ENCODE measurements at regions not wholly inside any gene's neighbourhood (a gene's known extent, or its start where the extent isn't known, plus 50 kb on each side); places are given as distances from the start of the nearest gene placed in this dataset.
A peak's percentile ranks its signal among the peaks of the same experiment; 100 is the strongest.

- H3K27me3 ChIP-seq (ENCODE audit: control insufficient read depth, insufficient read depth, low read length): no peaks in the 10 kb centered on the region
Measured at GRCh38 chr2:145194673-145195072, 674.8 kb upstream of the ZEB2 start.

GRCh38 chr2:145190031-145190703 lies 670.2 kb upstream of the ZEB2 start:
- H3K36me3 ChIP-seq (ENCODE audit: control insufficient read depth, insufficient read depth, low read length): no peaks in the 10 kb centered on the region
- H3K9me3 ChIP-seq (ENCODE audit: control insufficient read depth, insufficient read depth, low read depth, low read length): no peaks in the 10 kb centered on the region
- no peak overlapping the region for H3K4me2 ChIP-seq (ENCODE audit: extremely low read depth, insufficient read depth, low read length)
- DNase-seq (ENCODE audit: low read depth in 2 of 2): peak in 1 of 2 donors; percentile 20
- H3K79me2 ChIP-seq (ENCODE audit: control insufficient read depth, insufficient read depth, low read length): no peaks in the 10 kb centered on the region
- no peak overlapping the region for H3K27ac ChIP-seq (ENCODE audit: insufficient read depth, low read length)
- no peak overlapping the region for H3K4me3 ChIP-seq (replicated peaks in 1 of 4; ENCODE audit: control extremely low read depth in 1 of 4, insufficient read depth in 1 of 4, low read depth in 3 of 4, low read length in 4 of 4)
- no peaks in the 10 kb centered on the region for H4K20me1 ChIP-seq (ENCODE audit: control insufficient read depth, extremely low read depth, insufficient read depth, low read length)
- no peaks in the 10 kb centered on the region for H3K4me1 ChIP-seq (ENCODE audit: control insufficient read depth, extremely low read depth, insufficient read depth, low read length)
- H3K27me3 ChIP-seq (ENCODE audit: control insufficient read depth, insufficient read depth, low read length): no peaks in the 10 kb centered on the region
- no peak overlapping the region for H3K9ac ChIP-seq (ENCODE audit: insufficient read depth, low read length)
- no peak for TF ChIP-seq CTCF (conservative IDR thresholded peaks at IDR 0.05 in 1 of 2, IDR thresholded peaks at IDR 0.05 in 1 of 2; ENCODE audit: low read depth in 1 of 2, low read length in 2 of 2)
- TF ChIP-seq EZH2 (IDR thresholded peaks at IDR 0.05; ENCODE audit: low read length, missing control alignments): no peak
- H2AFZ ChIP-seq (ENCODE audit: low read length): no peak overlapping the region

More at GRCh38 chr2:145194673-145195072, 674.8 kb upstream of the ZEB2 start:
- H3K27ac ChIP-seq (ENCODE audit: insufficient read depth, low read length): no peak overlapping the region
- no peak for TF ChIP-seq EZH2 (IDR thresholded peaks at IDR 0.05; ENCODE audit: low read length, missing control alignments)
- TF ChIP-seq CTCF (conservative IDR thresholded peaks at IDR 0.05 in 1 of 2, IDR thresholded peaks at IDR 0.05 in 1 of 2; ENCODE audit: low read depth in 1 of 2, low read length in 2 of 2): no peak
- no peak overlapping the region for H2AFZ ChIP-seq (ENCODE audit: low read length)
- DNase-seq (ENCODE audit: low read depth in 2 of 2): no peak
- no peak overlapping the region for H3K4me3 ChIP-seq (replicated peaks in 1 of 4; ENCODE audit: control extremely low read depth in 1 of 4, insufficient read depth in 1 of 4, low read depth in 3 of 4, low read length in 4 of 4)
- no peaks in the 10 kb centered on the region for H4K20me1 ChIP-seq (ENCODE audit: control insufficient read depth, extremely low read depth, insufficient read depth, low read length)
- no peak overlapping the region for H3K9ac ChIP-seq (ENCODE audit: insufficient read depth, low read length)
- H3K4me1 ChIP-seq (ENCODE audit: control insufficient read depth, extremely low read depth, insufficient read depth, low read length): no peaks in the 10 kb centered on the region
- H3K79me2 ChIP-seq (ENCODE audit: control insufficient read depth, insufficient read depth, low read length): no peaks in the 10 kb centered on the region
- no peak overlapping the region for H3K4me2 ChIP-seq (ENCODE audit: extremely low read depth, insufficient read depth, low read length)
- H3K36me3 ChIP-seq (ENCODE audit: control insufficient read depth, insufficient read depth, low read length): no peaks in the 10 kb centered on the region
- H3K9me3 ChIP-seq (ENCODE audit: control insufficient read depth, insufficient read depth, low read depth, low read length): no peaks in the 10 kb centered on the region

GRCh38 chr2:145186303-145186702 lies 666.4 kb upstream of the ZEB2 start:
- Histone ChIP-seq H2AFZ (ENCODE audit: low read length) (no peak overlapping the region), H3K4me2 (ENCODE audit: extremely low read depth, insufficient read depth, low read length) (peak overlapping the region; percentile 8), H3K27me3 (ENCODE audit: control insufficient read depth, insufficient read depth, low read length) (no peaks in the 10 kb centered on the region), H3K9me3 (ENCODE audit: control insufficient read depth, insufficient read depth, low read depth, low read length) (no peaks in the 10 kb centered on the region), H3K4me3 (replicated peaks in 1 of 4; ENCODE audit: control extremely low read depth in 1 of 4, insufficient read depth in 1 of 4, low read depth in 3 of 4, low read length in 4 of 4) (no peak overlapping the region), H3K27ac (ENCODE audit: insufficient read depth, low read length) (no peak overlapping the region), H3K79me2 (ENCODE audit: control insufficient read depth, insufficient read depth, low read length) (no peaks in the 10 kb centered on the region), H3K36me3 (ENCODE audit: control insufficient read depth, insufficient read depth, low read length) (no peaks in the 10 kb centered on the region), H4K20me1 (ENCODE audit: control insufficient read depth, extremely low read depth, insufficient read depth, low read length) (no peaks in the 10 kb centered on the region), H3K4me1 (ENCODE audit: control insufficient read depth, extremely low read depth, insufficient read depth, low read length) (peaks cover 3% of the 10 kb centered on the region), H3K9ac (ENCODE audit: insufficient read depth, low read length) (no peak overlapping the region)
- DNase-seq (ENCODE audit: low read depth in 2 of 2): no peak
- TF ChIP-seq EZH2 (IDR thresholded peaks at IDR 0.05; ENCODE audit: low read length, missing control alignments) (no peak), CTCF (conservative IDR thresholded peaks at IDR 0.05 in 1 of 2, IDR thresholded peaks at IDR 0.05 in 1 of 2; ENCODE audit: low read depth in 1 of 2, low read length in 2 of 2) (peak; percentile 5 to 33)

Measured in fibroblast of lung (primary cell).